ENCODE measurements at regions not wholly inside any gene's neighbourhood (a gene's known extent, or its start where the extent isn't known, plus 50 kb on each side); places are given as distances from the start of the nearest gene placed in this dataset.
"Not testable (repeated sequence)": the region's sequence is repeated elsewhere in the genome, so short reads cannot be mapped to it uniquely, and the experiment has no call there.

GRCh38 chr10:28896791-28897409 lies 219.6 kb downstream of the BAMBI start:
- DNase-seq (ENCODE audit: low read depth, low spot score), result not testable (repeated sequence)

GRCh38 chr10:28897617-28898464 lies 220.5 kb downstream of the BAMBI start:
- peak; percentile 63 for DNase-seq (ENCODE audit: low read depth, low spot score)

- DNase-seq (ENCODE audit: low read depth, low spot score), result no peak
Measured at GRCh38 chr10:28902215-28902614, 224.9 kb downstream of the BAMBI start.

GRCh38 chr10:28903063-28903462 lies 225.7 kb downstream of the BAMBI start:
- no peak for DNase-seq (ENCODE audit: low read depth, low spot score)

GRCh38 chr10:28903736-28904135 lies 226.4 kb downstream of the BAMBI start:
- no peak for DNase-seq (ENCODE audit: low read depth, low spot score)

GRCh38 chr10:28905371-28905770 lies 228.1 kb downstream of the BAMBI start:
- DNase-seq (ENCODE audit: low read depth, low spot score), result no peak

- DNase-seq (ENCODE audit: low read depth, low spot score), result peak; percentile 30
Measured at GRCh38 chr10:28906011-28906411, 228.7 kb downstream of the BAMBI start.

GRCh38 chr10:28906415-28906814 lies 229.1 kb downstream of the BAMBI start:
- no peak for DNase-seq (ENCODE audit: low read depth, low spot score)

GRCh38 chr10:28906934-28907333 lies 229.6 kb downstream of the BAMBI start:
- peak; percentile 19 for DNase-seq (ENCODE audit: low read depth, low spot score)

GRCh38 chr10:28909875-28910274 lies 232.6 kb downstream of the BAMBI start:
- no peak for DNase-seq (ENCODE audit: low read depth, low spot score)

- peak; percentile 76 for DNase-seq (ENCODE audit: low read depth, low spot score)
Measured at GRCh38 chr10:28910956-28911355, 233.6 kb downstream of the BAMBI start.

GRCh38 chr10:28911511-28911910 lies 234.2 kb downstream of the BAMBI start:
- DNase-seq (ENCODE audit: low read depth, low spot score), result not testable (repeated sequence)

- no peak for DNase-seq (ENCODE audit: low read depth, low spot score)
Measured at GRCh38 chr10:28912017-28912783, 234.9 kb downstream of the BAMBI start.

- peak; percentile 39 for DNase-seq (ENCODE audit: low read depth, low spot score)
Measured at GRCh38 chr10:28913436-28914237, 236.3 kb downstream of the BAMBI start.

- DNase-seq (ENCODE audit: low read depth, low spot score), result no peak
Measured at GRCh38 chr10:28914701-28915100, 237.4 kb downstream of the BAMBI start.

GRCh38 chr10:28915989-28916588 lies 238.8 kb downstream of the BAMBI start:
- DNase-seq (ENCODE audit: low read depth, low spot score), result no peak

- no peak for DNase-seq (ENCODE audit: low read depth, low spot score)
Measured at GRCh38 chr10:28920091-28920490, 242.8 kb downstream of the BAMBI start.

GRCh38 chr10:28922127-28922526 lies 244.8 kb downstream of the BAMBI start:
- DNase-seq (ENCODE audit: low read depth, low spot score), result peak; percentile 48

GRCh38 chr10:28922861-28923260 lies 245.5 kb downstream of the BAMBI start:
- DNase-seq (ENCODE audit: low read depth, low spot score), result no peak

- no peak for DNase-seq (ENCODE audit: low read depth, low spot score)
Measured at GRCh38 chr10:28924717-28925116, 247.4 kb downstream of the BAMBI start.

GRCh38 chr10:28925121-28925663 lies 247.9 kb downstream of the BAMBI start:
- peak; percentile 59 for DNase-seq (ENCODE audit: low read depth, low spot score)

Measured in astrocyte of the hippocampus (primary cell).